ENCODE measurements at regions not wholly inside any gene's neighbourhood (a gene's known extent, or its start where the extent isn't known, plus 50 kb on each side); places are given as distances from the start of the nearest gene placed in this dataset.

- TF ChIP-seq ZNF274 (IDR thresholded peaks at IDR 0.05; ENCODE audit: low read length) (no peak), ZNF274 (tag by site-specific recombination; IDR thresholded peaks at IDR 0.05; ENCODE audit: borderline replicate concordance) (no peak), BCL11B (tag by site-specific recombination; IDR thresholded peaks at IDR 0.05; ENCODE audit: low read depth) (no peak), ZSCAN23 (tag by site-specific recombination; IDR thresholded peaks at IDR 0.05) (no peak)
Observed at GRCh38 chr13:94776300-94776699, 64.0 kb upstream of the SOX21 start (continued).

- CTCF ChIA-PET = no interaction called here
- TF ChIP-seq, protein P1, sequence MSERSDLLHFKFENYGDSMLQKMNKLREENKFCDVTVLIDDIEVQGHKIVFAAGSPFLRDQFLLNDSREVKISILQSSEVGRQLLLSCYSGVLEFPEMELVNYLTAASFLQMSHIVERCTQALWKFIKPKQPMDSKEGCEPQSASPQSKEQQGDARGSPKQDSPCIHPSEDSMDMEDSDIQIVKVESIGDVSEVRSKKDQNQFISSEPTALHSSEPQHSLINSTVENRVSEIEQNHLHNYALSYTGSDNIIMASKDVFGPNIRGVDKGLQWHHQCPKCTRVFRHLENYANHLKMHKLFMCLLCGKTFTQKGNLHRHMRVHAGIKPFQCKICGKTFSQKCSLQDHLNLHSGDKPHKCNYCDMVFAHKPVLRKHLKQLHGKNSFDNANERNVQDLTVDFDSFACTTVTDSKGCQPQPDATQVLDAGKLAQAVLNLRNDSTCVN (tag by site-specific recombination; optimal IDR thresholded peaks at IDR 0.05) = no peak
- TF ChIP-seq TCF7L2 (IDR thresholded peaks at IDR 0.05; ENCODE audit: borderline replicate concordance, low read depth, low read length) (no peak), HOXA7 (CRISPR knock-in tag; IDR thresholded peaks at IDR 0.05; ENCODE audit: borderline replicate concordance) (no peak), ZNF16 (tag by site-specific recombination; IDR thresholded peaks at IDR 0.05; ENCODE audit: low read depth) (no peak), ZNF394 (tag by site-specific recombination; IDR thresholded peaks at IDR 0.05; ENCODE audit: borderline replicate concordance) (no peak), ZNF174 (tag by site-specific recombination; IDR thresholded peaks at IDR 0.05) (no peak), PATZ1 (tag by site-specific recombination; IDR thresholded peaks at IDR 0.05) (no peak), GLIS2 (tag by site-specific recombination; IDR thresholded peaks at IDR 0.05) (no peak)
Observed at GRCh38 chr13:94765814-94766213, 53.5 kb upstream of the SOX21 start.

DNA sequence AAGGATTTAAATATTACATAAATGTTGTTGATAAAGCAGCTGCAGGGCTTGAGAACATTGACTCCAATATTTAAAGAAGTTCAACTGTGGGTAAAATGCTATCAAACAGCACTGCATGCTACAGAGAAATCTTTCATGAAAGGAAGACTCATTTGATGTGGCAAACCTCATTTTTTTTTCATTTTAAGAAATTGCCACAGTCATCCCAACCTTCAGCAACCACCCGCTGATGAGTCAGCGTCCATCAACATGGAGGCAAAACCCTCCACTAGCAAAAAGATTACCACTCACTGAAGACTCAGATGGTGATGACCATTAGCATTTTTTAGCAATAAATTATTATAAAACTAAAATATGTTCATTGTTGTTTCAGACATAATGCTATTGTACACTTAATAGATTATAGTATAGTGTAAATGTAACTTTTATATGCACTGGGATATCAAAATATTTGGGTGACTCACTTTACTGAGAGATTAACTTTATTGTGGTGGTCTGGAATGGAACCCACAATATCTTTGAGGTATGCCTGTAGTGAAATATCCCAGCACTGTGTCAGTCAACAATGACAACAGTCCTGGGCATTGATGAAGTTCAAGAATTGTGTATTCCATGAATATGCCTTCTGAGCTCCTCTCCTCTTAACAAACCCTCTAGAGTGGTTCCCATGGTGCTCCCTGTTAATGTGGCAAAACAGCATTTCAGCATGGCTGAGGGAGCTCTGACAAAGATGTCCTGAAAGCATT is 52.4 kb upstream of the SOX21 start:
- Histone ChIP-seq H3K36me3 (ENCODE audit: control insufficient read depth in 2 of 2, insufficient read depth in 1 of 2, low read length in 2 of 2) (no peaks in the 10 kb centered on the region), H3K27ac (ENCODE audit: extremely low read depth, low read depth, low read length) (no peak overlapping the region), H3K4me1 (ENCODE audit: control insufficient read depth, insufficient read depth, low read length) (no peaks in the 10 kb centered on the region), H3K9me3 (ENCODE audit: control insufficient read depth, insufficient read depth, low read depth, low read length) (no peaks in the 10 kb centered on the region), H3K4me3 (ENCODE audit: low read depth, low read length) (no peak overlapping the region)
- no peak for TF ChIP-seq ZNF580 (tag by site-specific recombination; IDR thresholded peaks at IDR 0.05)
- TF ChIP-seq KLF10 (tag by site-specific recombination; IDR thresholded peaks at IDR 0.05) = no peak
- no peak for TF ChIP-seq ZNF837 (tag by site-specific recombination; IDR thresholded peaks at IDR 0.05)
- CTCF ChIA-PET = no interaction called here
- POLR2A ChIA-PET = no interaction called here

More at GRCh38 chr13:94765814-94766213, 53.5 kb upstream of the SOX21 start:
- no peak overlapping the region for H3K4me3 ChIP-seq (ENCODE audit: low read depth, low read length)
- H3K9me3 ChIP-seq (ENCODE audit: control insufficient read depth, insufficient read depth, low read depth, low read length) = no peaks in the 10 kb centered on the region
- POLR2A ChIA-PET = no interaction called here
- H3K36me3 ChIP-seq (ENCODE audit: control insufficient read depth in 2 of 2, insufficient read depth in 1 of 2, low read length in 2 of 2) = no peaks in the 10 kb centered on the region
- no peaks in the 10 kb centered on the region for H3K4me1 ChIP-seq (ENCODE audit: control insufficient read depth, insufficient read depth, low read length)
- H3K27ac ChIP-seq (ENCODE audit: extremely low read depth, low read depth, low read length) = no peak overlapping the region

All from HEK293 (cell line).